GM06990 (cell line): ENCODE measurements at regions not wholly inside any gene's neighbourhood (a gene's known extent, or its start where the extent isn't known, plus 50 kb on each side); places are given as distances from the start of the nearest gene placed in this dataset.

Source experiments
- DNase-seq: peaks from one replicate; pipeline ENCODE4 v3.0.0-alpha.2; 2011; ENCODE audit not compliant: insufficient read length; ENCODE audit errors: extremely low read depth
- H3K27me3 ChIP-seq: replicated peaks from 2 replicates; pipeline ENCODE4 v1.6.0; 2011; ENCODE audit warnings: low read length; ENCODE audit not compliant: control insufficient read depth, insufficient read depth
- H3K36me3 ChIP-seq: 2 replicates; pipeline ENCODE4 v1.5.1; 2011; ENCODE audit warnings: low read length; ENCODE audit not compliant: control insufficient read depth, insufficient read depth
- H3K4me3 ChIP-seq: replicated peaks from 2 replicates; pipeline ENCODE4 v1.5.1; 2011; ENCODE audit warnings: low read depth, mild to moderate bottlenecking, control low read depth, low read length
- CTCF ChIP-seq: IDR thresholded peaks from 2 replicates; pipeline ENCODE4 v1.5.1; 2011; ENCODE audit warnings: low read length, control low read depth, mild to moderate bottlenecking, inconsistent platforms; ENCODE audit not compliant: insufficient read depth, poor library complexity, severe bottlenecking

GRCh38 chr1:233790662-233791371, 113.7 kb upstream of the SLC35F3 start:
- TF ChIP-seq CTCF: peak; percentile 86
- Histone ChIP-seq H3K4me3 (no peak overlapping the region), H3K36me3 (no peaks in the 10 kb centered on the region), H3K27me3 (no peaks in the 10 kb centered on the region)
- DNase-seq: peak; percentile 21

GRCh38 chr1:233791372-233791703, 113.1 kb upstream of the SLC35F3 start:
- TF ChIP-seq CTCF: no peak
- Histone ChIP-seq H3K36me3 (no peaks in the 10 kb centered on the region), H3K27me3 (no peaks in the 10 kb centered on the region), H3K4me3 (no peak overlapping the region)
- DNase-seq: no peak

- TF ChIP-seq CTCF: no peak
- no peak for DNase-seq
- no peaks in the 10 kb centered on the region for H3K36me3 ChIP-seq
- H3K4me3 ChIP-seq: no peak overlapping the region
- H3K27me3 ChIP-seq: no peaks in the 10 kb centered on the region
Observed at GRCh38 chr1:233791721-233792120, 112.8 kb upstream of the SLC35F3 start.

GRCh38 chr1:233794863-233795262, 109.6 kb upstream of the SLC35F3 start:
- Histone ChIP-seq H3K27me3 (no peaks in the 10 kb centered on the region), H3K36me3 (no peaks in the 10 kb centered on the region), H3K4me3 (no peak overlapping the region)
- DNase-seq: no peak
- TF ChIP-seq CTCF: no peak

GRCh38 chr1:233796146-233796783, 108.2 kb upstream of the SLC35F3 start:
- Histone ChIP-seq H3K36me3 (no peaks in the 10 kb centered on the region), H3K4me3 (no peak overlapping the region), H3K27me3 (no peaks in the 10 kb centered on the region)
- no peak for DNase-seq
- no peak for TF ChIP-seq CTCF
